ENCODE measurements at regions not wholly inside any gene's neighbourhood (a gene's known extent, or its start where the extent isn't known, plus 50 kb on each side); places are given as distances from the start of the nearest gene placed in this dataset.

GRCh38 chr13:53143757-53144339 lies 115.2 kb downstream of the OLFM4 start:
- H3K4me3 ChIP-seq (ENCODE audit: low read depth, low read length), result no peak overlapping the region
- no peak for TF ChIP-seq CTCF (IDR thresholded peaks at IDR 0.05; ENCODE audit: low read depth, low read length, missing control alignments)
- no peak for DNase-seq (ENCODE audit: low read depth)

GRCh38 chr13:53144826-53145225 lies 116.2 kb downstream of the OLFM4 start:
- DNase-seq (ENCODE audit: low read depth), result no peak
- H3K4me3 ChIP-seq (ENCODE audit: low read depth, low read length), result no peak overlapping the region

GRCh38 chr13:53150568-53150967 lies 122.0 kb downstream of the OLFM4 start:
- no peak for DNase-seq (ENCODE audit: low read depth)
- no peak overlapping the region for H3K4me3 ChIP-seq (ENCODE audit: low read depth, low read length)
- TF ChIP-seq CTCF (IDR thresholded peaks at IDR 0.05; ENCODE audit: low read depth, low read length, missing control alignments), result no peak

More at GRCh38 chr13:53144826-53145225, 116.2 kb downstream of the OLFM4 start:
- no peak for TF ChIP-seq CTCF (IDR thresholded peaks at IDR 0.05; ENCODE audit: low read depth, low read length, missing control alignments)

- peak; percentile 83 for TF ChIP-seq CTCF (IDR thresholded peaks at IDR 0.05; ENCODE audit: low read depth, low read length, missing control alignments)
- no peak overlapping the region for H3K4me3 ChIP-seq (ENCODE audit: low read depth, low read length)
- DNase-seq (ENCODE audit: low read depth), result peak; percentile 36
Observed at GRCh38 chr13:53151336-53152056, 122.9 kb downstream of the OLFM4 start.

- no peak for TF ChIP-seq CTCF (IDR thresholded peaks at IDR 0.05; ENCODE audit: low read depth, low read length, missing control alignments)
- no peak for DNase-seq (ENCODE audit: low read depth)
- H3K4me3 ChIP-seq (ENCODE audit: low read depth, low read length), result no peak overlapping the region
Observed at GRCh38 chr13:53152057-53152421, 123.4 kb downstream of the OLFM4 start.

GRCh38 chr13:53158201-53158600 lies 129.6 kb downstream of the OLFM4 start:
- no peak for DNase-seq (ENCODE audit: low read depth)
- no peak for TF ChIP-seq CTCF (IDR thresholded peaks at IDR 0.05; ENCODE audit: low read depth, low read length, missing control alignments)
- H3K4me3 ChIP-seq (ENCODE audit: low read depth, low read length), result no peak overlapping the region

- no peak for DNase-seq (ENCODE audit: low read depth)
- no peak for TF ChIP-seq CTCF (IDR thresholded peaks at IDR 0.05; ENCODE audit: low read depth, low read length, missing control alignments)
Observed at GRCh38 chr13:53159431-53159830, 130.8 kb downstream of the OLFM4 start.

More at GRCh38 chr13:53159431-53159830, 130.8 kb downstream of the OLFM4 start:
- H3K4me3 ChIP-seq (ENCODE audit: low read depth, low read length), result no peak overlapping the region

Data from GM12864 (cell line).